GM19043 (cell line): ENCODE measurements at regions not wholly inside any gene's neighbourhood (a gene's known extent, or its start where the extent isn't known, plus 50 kb on each side); places are given as distances from the start of the nearest gene placed in this dataset.

ENCODE experiments used
- ATAC-seq: cut with Tn5 transposase; IDR thresholded peaks from one replicate; pipeline ENCODE4 v1.9.1; 2021; ENCODE audit warnings: low read depth; ENCODE audit not compliant: unreplicated experiment

DNA sequence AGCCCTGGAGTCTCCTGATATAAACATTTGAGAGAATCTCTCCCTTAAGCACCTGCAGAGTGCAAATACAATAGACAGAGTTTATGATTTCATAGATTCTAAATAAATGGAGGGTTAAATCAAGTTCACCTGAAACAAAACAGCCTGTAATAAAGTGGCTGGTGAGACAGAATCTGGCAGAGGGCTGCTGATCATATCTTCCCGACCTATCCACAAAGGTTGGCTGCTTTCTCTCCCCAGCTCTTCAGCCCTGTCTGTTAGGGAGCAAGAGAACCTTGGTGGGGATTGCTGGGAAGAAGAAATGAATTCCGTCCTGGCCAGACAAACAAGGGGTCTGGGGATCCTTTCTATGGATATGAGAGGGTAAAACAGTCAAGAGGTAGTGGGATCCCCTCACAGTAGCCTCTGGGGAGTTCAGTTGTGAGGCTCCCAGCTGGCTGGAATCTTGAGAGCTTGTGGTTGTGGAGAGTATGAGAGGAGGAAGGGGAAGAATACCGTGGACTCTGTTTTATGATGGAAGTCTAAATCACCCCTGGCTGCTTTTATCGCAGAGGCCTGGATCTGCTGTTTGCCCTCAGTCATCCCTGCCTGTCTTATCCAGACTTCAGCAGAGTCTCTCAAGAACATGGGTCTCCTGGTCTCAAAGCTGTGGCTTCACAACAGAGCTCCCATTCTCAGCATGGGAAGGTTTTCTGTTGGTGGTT is 451.3 kb downstream of the NTRK3 start:
- no peak for ATAC-seq

DNA sequence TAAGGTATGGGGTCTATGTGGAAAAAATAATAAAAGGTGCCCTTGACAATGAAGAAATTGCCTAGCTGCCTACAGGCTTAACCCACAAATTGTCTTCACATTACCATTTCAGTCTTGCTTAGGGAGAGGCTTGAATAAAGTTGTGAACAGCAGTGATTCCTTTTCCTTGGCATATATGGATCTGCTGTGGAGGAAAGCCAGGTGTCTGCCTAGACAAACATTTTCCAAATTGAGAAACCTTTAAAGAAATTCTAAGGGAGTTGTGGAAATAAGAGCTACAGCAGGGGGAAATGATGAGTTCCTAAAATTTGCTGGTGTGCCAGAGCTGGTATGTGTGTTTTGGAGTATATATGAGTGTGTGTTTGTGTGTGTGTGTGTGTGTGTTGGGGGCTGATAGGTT is 452.1 kb downstream of the NTRK3 start:
- no peak for ATAC-seq

DNA sequence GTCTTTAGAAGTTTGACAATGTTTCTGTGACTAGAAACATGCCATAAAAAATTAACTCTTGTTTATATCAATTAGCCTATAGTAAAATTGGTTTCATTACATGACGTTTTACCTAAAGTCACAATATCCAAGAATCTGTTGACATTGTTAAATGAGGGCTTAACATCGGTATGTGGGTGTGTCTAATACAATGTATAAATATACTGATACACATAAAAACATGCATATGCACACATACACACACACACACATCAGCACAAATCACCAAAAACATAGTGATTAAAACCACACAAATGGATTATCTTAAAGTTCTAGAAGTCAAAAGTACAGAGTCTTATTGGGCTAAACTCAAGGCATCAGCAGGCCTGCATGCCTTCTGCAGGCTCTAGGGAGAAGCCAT is 456.7 kb downstream of the NTRK3 start:
- ATAC-seq = no peak

DNA sequence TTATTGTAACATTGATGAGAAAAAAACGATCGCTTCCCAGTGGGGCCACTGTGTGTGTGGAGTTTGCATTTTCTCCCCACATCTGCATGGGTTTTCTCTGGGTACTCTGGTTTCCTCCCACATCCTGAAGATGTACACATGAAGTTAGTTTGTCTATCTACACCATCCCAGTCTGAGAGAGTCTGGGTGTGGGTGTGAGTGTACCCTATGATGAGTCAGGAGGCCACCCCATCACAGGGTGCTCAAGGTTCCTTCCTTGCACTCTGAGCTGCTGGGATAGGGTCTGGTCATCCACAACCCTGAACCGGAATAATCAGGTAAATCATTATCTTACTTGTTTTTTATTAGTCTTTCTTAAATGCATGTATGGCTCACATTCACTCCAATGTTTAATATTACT is 457.1 kb downstream of the NTRK3 start:
- ATAC-seq = no peak

DNA sequence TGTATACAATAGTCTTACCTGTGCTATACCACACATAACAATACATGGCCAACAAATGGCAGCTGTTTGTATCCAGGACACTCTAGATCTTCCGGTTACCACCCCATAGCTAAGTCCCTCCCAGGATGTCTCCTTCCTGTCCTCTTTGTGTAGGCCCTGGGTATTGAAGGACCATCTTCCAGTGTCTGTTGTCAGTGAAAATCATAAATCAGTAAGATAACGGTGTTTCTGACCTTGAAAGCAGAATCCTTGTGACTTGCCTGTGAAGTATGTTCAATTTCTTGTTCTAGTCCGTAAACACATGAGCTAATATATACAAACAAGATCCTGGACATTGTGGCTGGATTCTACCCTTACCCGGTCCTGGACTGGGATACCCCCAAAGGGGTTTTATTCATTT is 462.8 kb downstream of the NTRK3 start:
- no peak for ATAC-seq

DNA sequence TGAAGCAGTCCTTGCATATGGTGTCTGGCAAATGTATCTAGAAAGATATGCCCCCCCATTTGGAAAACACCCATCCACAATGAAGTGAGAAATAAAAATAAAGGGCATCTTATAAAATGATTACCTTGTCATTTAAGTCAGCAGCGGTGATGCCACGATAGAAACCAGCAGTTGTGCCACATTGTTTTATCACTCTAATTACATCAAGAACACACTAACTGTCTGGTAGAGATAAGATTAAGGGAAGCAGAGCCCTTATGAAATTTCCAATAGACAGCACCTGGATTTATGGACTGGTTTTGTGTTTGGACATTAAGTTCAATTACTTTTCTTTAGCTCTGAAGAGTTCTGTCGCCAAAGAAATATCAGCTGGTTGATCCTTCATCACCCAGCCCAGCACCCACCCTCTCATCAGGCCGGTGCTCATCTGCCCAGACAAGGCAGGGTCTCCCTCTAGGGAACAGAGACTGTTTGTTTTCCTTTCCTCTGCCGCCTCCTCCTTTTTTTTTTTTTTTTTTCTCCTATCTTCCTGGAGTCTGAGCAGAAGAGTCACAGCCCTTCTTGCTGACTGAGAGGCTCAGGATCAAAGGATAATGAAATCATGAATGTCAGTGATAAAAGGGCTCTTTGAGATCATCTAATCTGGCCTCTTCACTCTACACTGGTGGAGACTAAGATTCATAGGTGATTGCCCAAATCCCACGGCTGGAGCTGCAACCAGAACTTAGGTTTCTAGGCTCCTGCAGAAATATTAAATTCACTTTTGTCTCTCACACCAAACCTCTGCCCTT is 464.1 kb downstream of the NTRK3 start:
- no peak for ATAC-seq

- no peak for ATAC-seq
Observed at GRCh38 chr15:87781959-87782625, 474.4 kb downstream of the NTRK3 start.

- ATAC-seq = no peak
Observed at GRCh38 chr15:87779746-87780145, 476.8 kb downstream of the NTRK3 start.

DNA sequence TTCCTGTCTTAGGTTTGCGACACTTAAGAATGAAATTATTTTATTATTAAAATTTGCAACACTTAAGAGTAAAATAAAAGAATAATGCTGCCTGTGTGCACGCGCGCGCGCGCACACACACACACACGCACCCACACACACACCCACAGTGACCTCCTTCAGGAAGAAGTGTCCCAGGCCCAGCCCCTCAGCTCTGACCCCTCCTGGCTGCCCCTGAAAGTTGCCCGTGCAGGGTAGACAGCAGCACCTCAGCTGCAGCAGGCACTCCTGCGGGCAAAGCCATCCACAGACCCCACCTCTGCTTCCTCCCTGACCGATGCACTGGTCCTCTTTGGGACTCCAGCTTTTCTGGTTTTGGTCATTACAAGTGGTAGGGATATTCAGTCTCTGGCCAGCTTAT is 478.2 kb downstream of the NTRK3 start:
- no peak for ATAC-seq

- ATAC-seq = no peak
Observed at GRCh38 chr15:87777054-87777561, 479.4 kb downstream of the NTRK3 start.

DNA sequence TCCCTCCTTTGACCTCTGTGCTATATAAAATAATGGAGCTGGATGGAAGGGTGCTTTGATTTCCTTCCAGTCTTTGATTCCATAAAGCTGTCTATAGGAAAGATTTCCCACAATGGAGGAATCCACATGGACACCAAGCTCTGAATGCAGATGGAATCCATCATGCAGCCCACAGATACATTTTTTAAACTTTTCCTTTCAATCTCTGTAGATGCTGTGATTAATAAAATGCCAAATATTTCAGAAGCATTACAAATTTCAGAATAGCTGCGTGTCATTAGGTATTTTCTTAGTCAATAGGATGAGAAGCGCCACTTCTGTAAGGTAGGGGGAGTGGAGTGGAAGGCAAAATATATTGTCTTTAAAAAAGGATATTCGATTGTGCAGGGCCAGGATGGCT is 489.0 kb downstream of the NTRK3 start:
- ATAC-seq = no peak

- ATAC-seq = no peak
Observed at GRCh38 chr15:87764461-87765240, 491.9 kb downstream of the NTRK3 start.

DNA sequence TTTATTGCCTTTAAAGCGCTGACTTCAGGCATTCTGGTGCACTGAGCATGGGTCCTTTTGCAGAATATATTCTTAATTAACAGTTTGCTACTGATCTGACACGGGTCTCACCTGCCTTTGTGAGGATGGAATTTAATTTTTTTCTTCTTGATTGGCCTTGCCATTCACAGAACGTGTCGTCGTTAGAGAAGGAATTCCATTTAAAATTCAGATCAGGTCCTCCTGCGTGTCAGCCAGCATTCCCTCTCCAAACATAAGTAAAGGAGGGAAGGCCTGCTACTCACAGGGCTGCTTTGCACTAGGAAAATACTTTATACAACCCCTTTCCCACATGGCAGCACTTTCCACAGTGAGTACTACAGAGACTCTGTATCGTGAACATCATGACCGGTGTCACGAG is 492.7 kb downstream of the NTRK3 start:
- no peak for ATAC-seq

DNA sequence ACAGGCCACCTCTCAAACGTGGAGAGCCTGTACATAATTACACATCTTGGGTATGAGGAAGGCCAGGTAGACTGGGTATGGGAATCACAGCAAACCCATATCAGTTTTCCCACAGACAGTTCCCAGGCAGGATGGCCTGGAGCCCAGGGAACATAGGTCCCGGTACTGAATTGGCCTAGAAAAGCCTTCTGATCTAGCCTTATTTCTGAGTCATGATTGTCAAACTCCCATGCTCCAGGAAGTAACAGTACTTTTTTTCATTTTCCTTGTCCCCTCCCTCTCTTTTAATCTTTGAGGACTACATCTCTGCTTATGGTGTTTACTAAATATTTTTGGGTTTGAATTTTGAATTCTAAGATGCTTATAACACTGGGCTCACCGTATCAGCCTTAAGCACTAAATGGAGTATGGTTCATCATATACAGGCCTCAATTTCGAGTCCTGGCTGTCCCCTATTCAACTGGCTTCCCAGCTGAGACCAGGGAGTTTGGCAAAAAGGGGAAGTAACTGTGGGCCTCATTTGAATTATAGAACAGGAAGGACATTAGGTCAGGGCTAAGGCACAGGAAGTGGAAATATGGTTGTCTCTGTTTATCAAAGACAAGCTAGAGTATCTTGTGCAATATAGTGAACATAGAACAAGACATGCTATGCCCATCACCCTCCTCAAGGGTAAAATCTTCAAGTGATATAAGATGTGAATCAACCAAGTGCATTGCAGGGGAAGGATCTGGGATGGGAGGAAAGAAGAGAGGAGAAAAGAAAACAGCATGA is 494.6 kb downstream of the NTRK3 start:
- ATAC-seq = peak; percentile 45

DNA sequence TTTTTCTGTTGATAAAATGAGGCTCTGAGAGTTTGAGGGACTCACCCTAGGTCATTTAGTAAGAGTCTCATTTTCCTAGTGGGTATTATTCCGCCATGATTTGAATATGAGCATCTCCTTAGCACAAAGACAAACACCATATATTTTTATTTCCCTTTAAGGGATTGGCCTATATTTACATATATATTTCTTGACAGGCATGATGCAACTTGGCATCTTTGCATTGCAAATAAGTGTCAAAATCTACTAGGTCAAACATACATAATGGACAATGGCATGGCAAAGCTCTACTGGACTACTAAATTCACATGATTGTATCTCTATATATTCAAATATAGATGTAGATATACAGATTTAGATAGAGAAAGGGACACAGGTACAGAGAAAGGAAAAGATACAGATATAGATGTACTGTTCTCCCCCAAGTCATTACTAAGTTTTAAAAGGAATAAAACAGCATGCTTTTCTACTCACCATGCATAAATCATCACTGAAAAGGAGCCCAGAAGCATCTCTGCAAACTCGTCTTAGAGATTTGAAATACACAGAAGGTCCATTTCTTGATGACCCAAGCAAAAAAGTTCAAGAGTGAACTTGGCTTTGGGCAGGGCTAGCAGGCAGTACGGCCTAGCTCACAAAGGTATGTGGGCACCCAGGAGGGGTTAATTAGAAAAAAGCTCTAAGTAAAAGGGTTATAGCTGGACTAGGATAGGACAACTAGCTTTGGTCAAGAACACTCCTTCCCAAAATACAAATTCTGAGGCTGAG is 495.8 kb downstream of the NTRK3 start:
- no peak for ATAC-seq

- ATAC-seq = no peak
Observed at GRCh38 chr15:87758794-87759418, 497.6 kb downstream of the NTRK3 start.

DNA sequence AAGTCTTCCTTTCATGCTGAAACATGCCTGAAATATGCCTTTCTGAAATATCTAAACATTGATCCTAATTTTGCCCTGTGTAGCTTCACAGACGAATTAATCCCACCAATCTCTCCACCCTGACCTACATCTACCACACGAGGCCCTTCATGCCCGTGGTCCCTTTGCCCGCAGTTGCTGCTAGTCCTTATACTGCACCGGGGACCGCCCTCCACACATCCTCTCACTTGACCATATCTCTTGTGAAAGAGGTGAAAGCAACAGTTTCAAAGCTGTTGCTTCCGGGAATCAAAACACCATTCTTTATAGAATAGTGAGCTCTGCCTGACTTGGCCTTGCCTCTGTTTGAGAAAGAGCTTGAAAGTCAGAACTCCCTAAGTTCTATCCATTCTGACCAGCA is 499.5 kb downstream of the NTRK3 start:
- ATAC-seq = no peak

- ATAC-seq = no peak
Observed at GRCh38 chr15:87756072-87756471, 500.5 kb downstream of the NTRK3 start.

DNA sequence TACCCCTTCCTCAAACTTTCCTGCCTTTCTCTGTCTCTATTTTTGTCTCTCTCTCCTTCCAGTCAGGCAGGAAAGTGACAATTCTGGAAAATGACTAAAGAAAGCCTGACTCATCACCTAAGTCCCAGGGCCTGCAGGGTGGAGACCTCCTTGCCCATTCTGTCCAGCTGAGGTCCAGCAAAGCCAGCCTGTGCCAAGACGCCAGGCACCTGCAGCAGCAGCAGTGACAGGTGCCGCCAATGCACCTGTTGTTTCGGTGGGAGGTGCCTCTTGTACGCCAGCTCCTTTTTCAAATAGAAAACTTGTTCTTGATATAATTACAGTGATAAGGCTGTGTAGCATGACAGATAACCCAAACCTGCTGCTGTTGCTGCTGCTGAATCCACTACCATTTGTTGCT is 501.3 kb downstream of the NTRK3 start:
- ATAC-seq = no peak
